Upper lobe of left lung (tissue), 6 donors: ENCODE measurements at regions not wholly inside any gene's neighbourhood (a gene's known extent, or its start where the extent isn't known, plus 50 kb on each side); places are given as distances from the start of the nearest gene placed in this dataset.

ENCODE experiments used
- ATAC-seq, 2 donors: fragments of 200-7000 bp; cut with Tn5 transposase; one replicate each; pipeline ENCODE4 v1.9.1; 2022; ENCODE audit warnings: mild to moderate bottlenecking in 2 of 2, moderate library complexity in 2 of 2; ENCODE audit not compliant: low FRiP score in 2 of 2
- DNase-seq, 2 donors: peaks; one replicate each; pipeline ENCODE4 v3.0.0-alpha.2; 2019 to 2020
- H3K27ac ChIP-seq, 4 donors: fragments of 200-600 bp; sonication (generic); one replicate each; pipeline ENCODE4 v1.5.1; 2016 to 2019
- H3K27me3 ChIP-seq, 4 donors: fragments of 200-600 bp; sonication (generic); one replicate each; pipeline ENCODE4 v1.5.1; 2017 to 2019
- H3K36me3 ChIP-seq, 4 donors: fragments of 200-600 bp; sonication (generic); one replicate each; pipeline ENCODE4 v1.5.1; 2016 to 2019
- H3K4me1 ChIP-seq, 4 donors: fragments of 200-600 bp; sonication (generic); one replicate each; pipeline ENCODE4 v1.5.1; 2018 to 2019
- H3K4me3 ChIP-seq, 4 donors: fragments of 200-600 bp; sonication (generic); one replicate each; pipeline ENCODE4 v1.5.1; 2017 to 2019; ENCODE audit warnings: mild to moderate bottlenecking in 2 of 4, moderate library complexity in 1 of 4
- H3K9me3 ChIP-seq, 4 donors: fragments of 200-600 bp; sonication (generic); one replicate each; pipeline ENCODE4 v1.5.1; 2018 to 2019
- EP300 ChIP-seq, 4 donors: sonication (generic); formaldehyde crosslinking; IDR thresholded peaks; one replicate each; pipeline ENCODE4 v1.5.1; 2017; ENCODE audit warnings: antibody characterized with exemption in 4 of 4, control low read depth in 2 of 4
- POLR2A ChIP-seq, 4 donors: fragments of 450-650 bp; IDR thresholded peaks; one replicate each; pipeline ENCODE4 v1.5.1; 2016 to 2017; ENCODE audit warnings: antibody characterized with exemption in 4 of 4, mild to moderate bottlenecking in 2 of 4
- POLR2AphosphoS5 ChIP-seq, 2 donors: sonication (generic); formaldehyde crosslinking; IDR thresholded peaks; one replicate each; pipeline ENCODE4 v1.5.1; 2017; ENCODE audit warnings: antibody characterized with exemption in 2 of 2
- WGBS, 2 donors: methylation state at CpG; one replicate each; pipeline ENCODE4 v1.1.5; 2017 to 2018; 5-methylcytosine and 5-hydroxymethylcytosine counted together
- TF ChIP-seq, protein P1 (sequence below), 6 experiments: fragments of 450-650 bp in 4 of 6; fragments of 200-600 bp in 2 of 6; sonication (generic) in 2 of 6; IDR thresholded peaks; one replicate each; pipeline ENCODE4 v1.5.1; 2016 to 2019; ENCODE audit warnings: antibody characterized with exemption in 6 of 6
- donor health status: DM: no; HTN: no; CAD: no; lungs with moderate emphysema.
- donor health status: DM: no; HTN: yes; CAD: no; lungs with severe emphysema.

DNA sequence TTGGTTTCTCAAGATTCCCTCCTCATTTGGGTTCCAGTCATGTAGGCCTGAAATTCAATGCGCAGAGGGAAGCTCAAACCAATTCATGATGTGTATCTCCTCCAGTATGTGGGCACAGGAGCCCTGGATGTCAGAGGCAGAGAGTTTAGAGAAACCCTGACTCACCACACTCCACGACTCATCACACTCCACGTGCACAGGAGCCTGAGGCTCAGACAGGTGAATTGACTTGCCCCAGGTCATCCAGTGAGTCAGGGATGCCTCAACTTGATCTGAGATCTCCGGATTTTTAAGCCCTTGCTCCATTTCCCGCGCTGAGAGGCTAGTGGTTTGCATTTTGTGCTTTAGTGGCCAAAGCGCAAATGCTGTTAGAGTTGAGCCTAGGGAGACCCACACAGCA lies 183.9 kb downstream of the HAPSTR1 start:
- Histone ChIP-seq H3K36me3 (no peaks in the 10 kb centered on the region), H3K9me3 (no peaks in the 10 kb centered on the region), H3K27ac (no peak overlapping the region), H3K27me3 (no peaks in the 10 kb centered on the region), H3K4me1 (no peaks in the 10 kb centered on the region), H3K4me3 (no peak overlapping the region)
- ATAC-seq: no peak
- TF ChIP-seq POLR2AphosphoS5 (IDR thresholded peaks at IDR 0.05) (no peak), POLR2A (IDR thresholded peaks at IDR 0.05) (no peak), EP300 (IDR thresholded peaks at IDR 0.05) (no peak)
- TF ChIP-seq, protein P1, sequence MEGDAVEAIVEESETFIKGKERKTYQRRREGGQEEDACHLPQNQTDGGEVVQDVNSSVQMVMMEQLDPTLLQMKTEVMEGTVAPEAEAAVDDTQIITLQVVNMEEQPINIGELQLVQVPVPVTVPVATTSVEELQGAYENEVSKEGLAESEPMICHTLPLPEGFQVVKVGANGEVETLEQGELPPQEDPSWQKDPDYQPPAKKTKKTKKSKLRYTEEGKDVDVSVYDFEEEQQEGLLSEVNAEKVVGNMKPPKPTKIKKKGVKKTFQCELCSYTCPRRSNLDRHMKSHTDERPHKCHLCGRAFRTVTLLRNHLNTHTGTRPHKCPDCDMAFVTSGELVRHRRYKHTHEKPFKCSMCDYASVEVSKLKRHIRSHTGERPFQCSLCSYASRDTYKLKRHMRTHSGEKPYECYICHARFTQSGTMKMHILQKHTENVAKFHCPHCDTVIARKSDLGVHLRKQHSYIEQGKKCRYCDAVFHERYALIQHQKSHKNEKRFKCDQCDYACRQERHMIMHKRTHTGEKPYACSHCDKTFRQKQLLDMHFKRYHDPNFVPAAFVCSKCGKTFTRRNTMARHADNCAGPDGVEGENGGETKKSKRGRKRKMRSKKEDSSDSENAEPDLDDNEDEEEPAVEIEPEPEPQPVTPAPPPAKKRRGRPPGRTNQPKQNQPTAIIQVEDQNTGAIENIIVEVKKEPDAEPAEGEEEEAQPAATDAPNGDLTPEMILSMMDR (IDR thresholded peaks at IDR 0.05): no peak
- DNase-seq: no peak
- WGBS, 2 donors: 63 to 70% methylated on average over 7 of the region's 7 CpGs

DNA sequence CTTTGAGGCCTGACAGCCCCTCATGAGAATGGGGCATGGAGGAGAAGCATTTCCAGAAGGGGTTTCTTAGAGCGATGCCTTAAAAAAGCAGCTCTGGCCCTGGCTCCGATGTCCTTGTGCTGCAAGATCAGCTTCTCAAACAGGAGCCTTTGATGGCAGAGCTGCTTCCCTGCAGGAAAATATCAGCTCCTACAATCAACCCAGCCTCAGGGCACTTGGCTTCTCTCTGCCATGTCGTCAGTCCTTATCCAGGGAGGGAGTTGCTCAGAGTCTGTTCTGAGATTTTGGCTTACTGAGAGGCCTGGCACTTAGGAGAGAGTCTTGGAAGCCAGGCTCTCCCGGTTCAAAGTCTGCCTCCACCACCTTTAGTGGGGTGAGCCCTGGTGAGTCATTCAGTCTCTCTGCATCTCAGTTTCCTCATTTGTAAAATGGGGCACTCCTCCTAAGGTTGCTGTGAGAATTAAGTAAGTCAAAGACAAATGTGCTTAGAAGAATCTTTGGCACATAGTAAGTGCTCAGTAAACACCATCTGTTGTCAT lies 184.4 kb downstream of the HAPSTR1 start:
- Histone ChIP-seq H3K36me3 (no peaks in the 10 kb centered on the region), H3K9me3 (no peaks in the 10 kb centered on the region), H3K27ac (no peak overlapping the region), H3K27me3 (no peaks in the 10 kb centered on the region), H3K4me1 (no peaks in the 10 kb centered on the region), H3K4me3 (no peak overlapping the region)
- no peak for DNase-seq
- 74 to 81% methylated on average over 3 to 4 of the region's 4 CpGs for WGBS, 2 donors
- TF ChIP-seq, protein P1 (IDR thresholded peaks at IDR 0.05): no peak
- TF ChIP-seq POLR2A (IDR thresholded peaks at IDR 0.05) (no peak), POLR2AphosphoS5 (IDR thresholded peaks at IDR 0.05) (no peak), EP300 (IDR thresholded peaks at IDR 0.05) (no peak)
- ATAC-seq: no peak

DNA sequence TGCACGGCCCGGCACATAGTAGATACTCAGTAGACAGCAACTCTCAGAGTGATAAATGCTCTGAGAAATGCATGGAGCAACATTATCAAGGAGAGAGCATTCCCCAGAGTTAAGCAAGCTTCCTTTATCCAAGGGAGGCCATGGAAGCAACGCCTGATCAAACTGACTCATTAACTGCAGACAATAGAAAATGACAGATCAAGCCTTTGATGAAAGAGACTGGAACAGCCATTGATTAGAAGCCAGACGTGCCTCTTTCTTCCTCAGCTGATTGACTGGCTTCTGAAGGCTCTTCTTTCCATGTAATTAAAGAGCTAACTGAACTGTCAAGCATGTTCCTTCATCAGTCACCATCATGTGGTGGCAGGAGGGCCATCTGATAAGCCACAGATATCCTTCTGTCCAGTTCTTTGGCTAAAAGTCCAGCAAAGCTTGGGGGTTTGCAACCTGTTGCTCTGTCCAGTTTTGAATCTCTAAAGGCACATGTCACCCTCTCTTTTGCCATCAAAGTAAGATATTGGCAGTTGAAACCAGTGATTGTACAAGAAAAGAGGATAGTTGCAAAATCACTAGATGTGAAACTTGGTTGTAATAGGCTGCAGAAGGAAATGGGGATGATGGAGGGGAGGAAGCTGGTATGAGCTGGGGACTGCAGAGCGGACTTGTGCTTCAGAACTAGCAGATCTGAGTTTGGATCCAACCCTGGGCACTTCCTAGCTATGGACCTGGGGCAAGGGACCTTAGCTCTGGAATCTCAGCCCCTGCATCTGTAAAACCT lies 188.0 kb downstream of the HAPSTR1 start:
- H3K27me3 ChIP-seq: no peaks in the 10 kb centered on the region
- no peaks in the 10 kb centered on the region for H3K36me3 ChIP-seq
- no peak overlapping the region for H3K4me3 ChIP-seq
- DNase-seq (no peak), ATAC-seq (no peak)
- H3K4me1 ChIP-seq: no peaks in the 10 kb centered on the region
- WGBS, 2 donors: 64 to 69% methylated on average over 5 of the region's 5 CpGs
- no peak overlapping the region for H3K27ac ChIP-seq
- TF ChIP-seq POLR2AphosphoS5 (IDR thresholded peaks at IDR 0.05) (no peak), POLR2A (IDR thresholded peaks at IDR 0.05) (no peak), EP300 (IDR thresholded peaks at IDR 0.05) (no peak)
- TF ChIP-seq, protein P1 (IDR thresholded peaks at IDR 0.05): no peak
- no peaks in the 10 kb centered on the region for H3K9me3 ChIP-seq

DNA sequence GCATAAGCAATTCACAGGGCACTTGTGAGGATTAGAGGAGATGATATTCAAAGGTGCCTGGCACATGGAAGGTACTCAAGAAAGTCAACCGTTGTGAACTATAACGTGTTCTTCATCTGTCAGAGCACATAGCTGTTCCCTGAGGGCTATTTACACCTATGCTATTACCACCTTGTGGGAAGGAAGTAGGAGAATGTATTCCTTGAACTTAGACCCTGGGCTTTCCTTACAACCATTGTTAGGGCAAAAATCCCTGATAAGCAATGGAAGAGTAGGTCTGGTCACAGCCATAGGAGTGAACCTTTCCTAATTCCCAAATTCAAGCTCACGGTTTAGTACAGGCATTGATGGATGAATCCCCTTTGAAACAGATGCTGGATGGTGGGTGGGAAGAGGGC lies 188.6 kb downstream of the HAPSTR1 start:
- DNase-seq (no peak), ATAC-seq (no peak)
- no peak overlapping the region for H3K27ac ChIP-seq
- H3K27me3 ChIP-seq: no peaks in the 10 kb centered on the region
- no peak for TF ChIP-seq POLR2AphosphoS5 (IDR thresholded peaks at IDR 0.05)
- TF ChIP-seq POLR2A (IDR thresholded peaks at IDR 0.05): no peak
- TF ChIP-seq, protein P1 (IDR thresholded peaks at IDR 0.05): no peak
- no peaks in the 10 kb centered on the region for H3K36me3 ChIP-seq
- H3K9me3 ChIP-seq: no peaks in the 10 kb centered on the region
- WGBS, 2 donors: 76 to 78% methylated on average over 3 of the region's 3 CpGs
- no peaks in the 10 kb centered on the region for H3K4me1 ChIP-seq
- no peak overlapping the region for H3K4me3 ChIP-seq

DNA sequence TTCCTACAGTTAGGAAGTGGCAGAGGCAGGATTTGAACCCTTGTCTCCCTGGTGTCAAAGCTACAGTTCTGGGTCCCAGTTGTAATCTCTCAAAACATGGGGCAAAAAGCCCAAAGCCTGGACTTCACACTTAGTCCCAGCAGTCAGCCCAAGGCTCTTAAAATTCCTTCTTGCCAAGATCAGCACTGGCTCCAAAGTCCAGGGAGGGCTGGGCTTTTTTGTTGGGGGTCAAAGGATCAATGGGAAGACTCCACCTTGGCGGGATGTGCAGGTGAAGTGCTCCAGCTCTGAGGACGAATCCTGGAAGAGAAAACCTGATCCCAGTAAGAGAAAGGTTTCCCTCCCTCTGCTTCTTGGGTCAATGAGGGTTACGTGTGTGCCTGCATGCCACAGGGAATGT lies 195.5 kb downstream of the HAPSTR1 start:
- no peak for TF ChIP-seq POLR2AphosphoS5 (IDR thresholded peaks at IDR 0.05)
- no peak for TF ChIP-seq EP300 (IDR thresholded peaks at IDR 0.05)
- TF ChIP-seq, protein P1 (IDR thresholded peaks at IDR 0.05): no peak
- no peak for TF ChIP-seq POLR2A (IDR thresholded peaks at IDR 0.05)
- DNase-seq (no peak), ATAC-seq (no peak)
- 55 to 61% methylated on average over 3 of the region's 3 CpGs for WGBS, 2 donors
- Histone ChIP-seq H3K27me3 (no peaks in the 10 kb centered on the region), H3K27ac (no peak overlapping the region), H3K4me3 (no peak overlapping the region), H3K36me3 (no peaks in the 10 kb centered on the region), H3K4me1 (no peaks in the 10 kb centered on the region), H3K9me3 (no peaks in the 10 kb centered on the region)
